ENCODE measurements at regions not wholly inside any gene's neighbourhood (a gene's known extent, or its start where the extent isn't known, plus 50 kb on each side); places are given as distances from the start of the nearest gene placed in this dataset.

DNA sequence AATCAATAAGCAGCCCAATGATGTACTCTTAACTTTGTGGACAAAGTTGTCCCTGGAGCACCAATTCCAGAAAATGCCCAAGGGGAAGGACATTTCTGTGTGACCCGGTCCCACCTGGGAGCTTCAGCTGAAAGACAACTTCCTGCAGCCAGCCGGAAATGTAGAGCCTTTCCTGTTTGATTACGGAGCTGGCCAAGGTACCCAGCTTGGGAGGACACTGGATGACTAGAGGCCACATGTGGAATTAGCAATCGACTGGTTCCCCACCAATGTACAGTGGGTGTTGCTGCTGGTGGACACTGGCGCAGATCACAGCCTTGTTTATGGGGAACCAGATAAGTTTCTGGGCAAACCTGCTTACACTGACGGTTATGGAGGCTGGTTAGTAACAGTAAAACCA is 53.0 kb upstream of the ZC3H15 start:
- Histone ChIP-seq H3K9me3 (no peaks in the 10 kb centered on the region), H3K36me3 (ENCODE audit: low read depth, missing control alignments) (no peaks in the 10 kb centered on the region), H3K27me3 (no peaks in the 10 kb centered on the region), H3K4me3 (no peak overlapping the region), H3K4me1 (no peaks in the 10 kb centered on the region), H3K27ac (no peak overlapping the region)
- 89 to 94% methylated on average over 4 to 6 of the region's 6 CpGs for WGBS, 2 donors
- intact Hi-C loops (cut with DNase I; ENCODE audit: low total_unique reads): no loop called here
- TF ChIP-seq POLR2A (IDR thresholded peaks at IDR 0.05): no peak
- TF ChIP-seq, protein P1, sequence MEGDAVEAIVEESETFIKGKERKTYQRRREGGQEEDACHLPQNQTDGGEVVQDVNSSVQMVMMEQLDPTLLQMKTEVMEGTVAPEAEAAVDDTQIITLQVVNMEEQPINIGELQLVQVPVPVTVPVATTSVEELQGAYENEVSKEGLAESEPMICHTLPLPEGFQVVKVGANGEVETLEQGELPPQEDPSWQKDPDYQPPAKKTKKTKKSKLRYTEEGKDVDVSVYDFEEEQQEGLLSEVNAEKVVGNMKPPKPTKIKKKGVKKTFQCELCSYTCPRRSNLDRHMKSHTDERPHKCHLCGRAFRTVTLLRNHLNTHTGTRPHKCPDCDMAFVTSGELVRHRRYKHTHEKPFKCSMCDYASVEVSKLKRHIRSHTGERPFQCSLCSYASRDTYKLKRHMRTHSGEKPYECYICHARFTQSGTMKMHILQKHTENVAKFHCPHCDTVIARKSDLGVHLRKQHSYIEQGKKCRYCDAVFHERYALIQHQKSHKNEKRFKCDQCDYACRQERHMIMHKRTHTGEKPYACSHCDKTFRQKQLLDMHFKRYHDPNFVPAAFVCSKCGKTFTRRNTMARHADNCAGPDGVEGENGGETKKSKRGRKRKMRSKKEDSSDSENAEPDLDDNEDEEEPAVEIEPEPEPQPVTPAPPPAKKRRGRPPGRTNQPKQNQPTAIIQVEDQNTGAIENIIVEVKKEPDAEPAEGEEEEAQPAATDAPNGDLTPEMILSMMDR (IDR thresholded peaks at IDR 0.05): no peak
- no peak for DNase-seq

DNA sequence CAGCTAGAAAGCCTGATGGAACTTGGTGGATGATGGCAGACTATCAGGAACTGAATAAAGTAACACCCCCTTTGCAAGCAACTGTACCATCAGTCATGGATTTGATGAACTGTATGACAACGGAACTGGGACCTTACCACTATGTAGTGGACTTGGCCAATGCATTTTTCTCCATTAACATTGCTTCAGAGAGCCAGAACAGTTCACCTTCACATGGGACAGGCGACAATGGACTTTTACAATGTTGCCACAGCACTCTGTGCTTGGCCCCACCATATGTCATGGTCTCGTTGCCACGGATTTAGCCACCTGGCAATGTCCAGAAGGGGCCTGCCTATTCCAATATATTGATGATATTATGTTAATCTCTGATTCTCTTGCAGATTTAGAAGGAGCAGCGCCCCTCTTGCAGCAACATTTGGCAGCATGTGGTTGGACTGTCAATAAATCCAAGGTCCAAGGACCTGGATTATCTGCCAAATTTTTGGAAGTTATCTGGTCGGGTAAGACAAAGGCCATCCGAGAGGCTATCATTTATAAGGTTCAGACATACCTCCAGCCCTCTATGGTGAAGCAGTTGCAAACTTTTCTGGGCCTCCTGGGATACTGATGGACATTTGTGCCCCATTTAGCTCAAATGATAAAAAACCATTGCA is 52.2 kb upstream of the ZC3H15 start:
- Histone ChIP-seq H3K4me3 (no peak overlapping the region), H3K36me3 (ENCODE audit: low read depth, missing control alignments) (no peaks in the 10 kb centered on the region), H3K9me3 (no peaks in the 10 kb centered on the region), H3K27ac (no peak overlapping the region), H3K4me1 (no peaks in the 10 kb centered on the region), H3K27me3 (no peaks in the 10 kb centered on the region)
- intact Hi-C loops (cut with DNase I; ENCODE audit: low total_unique reads): no loop called here
- no peak for DNase-seq
- WGBS, 2 donors: 90 to 96% methylated on average over 7 of the region's 7 CpGs
- TF ChIP-seq POLR2A (IDR thresholded peaks at IDR 0.05): no peak
- TF ChIP-seq, protein P1 (IDR thresholded peaks at IDR 0.05): no peak

Small RNA genes lying in the stretch of these regions (small RNA-seq; reads per million reads assigned to genes)
- gene AC104058.1: 0 reads per million in 2 donors
